Endodermal cell (in vitro differentiated cells): ENCODE measurements at regions not wholly inside any gene's neighbourhood (a gene's known extent, or its start where the extent isn't known, plus 50 kb on each side); places are given as distances from the start of the nearest gene placed in this dataset.

ENCODE experiments used
- DNase-seq: peaks from one replicate; pipeline ENCODE4 v3.0.0-alpha.2; 2017
- H3K27ac ChIP-seq: 2 replicates; pipeline ENCODE4 v1.5.1; 2013; ENCODE audit warnings: mild to moderate bottlenecking, low read depth, low read length, moderate library complexity
- H3K27me3 ChIP-seq: 2 replicates; pipeline ENCODE4 v1.6.1; 2013; ENCODE audit warnings: mild to moderate bottlenecking, low read length, moderate library complexity; ENCODE audit not compliant: insufficient read depth, control insufficient read depth, poor library complexity, severe bottlenecking
- H3K36me3 ChIP-seq: 2 replicates; pipeline ENCODE4 v1.7.0; 2013; ENCODE audit warnings: mild to moderate bottlenecking, low read length, moderate library complexity; ENCODE audit not compliant: control insufficient read depth, insufficient read depth
- H3K4me1 ChIP-seq: one replicate; pipeline ENCODE4 v1.7.0; 2013; ENCODE audit warnings: low read length; ENCODE audit not compliant: control insufficient read depth, insufficient read depth
- H3K4me3 ChIP-seq: 2 replicates; pipeline ENCODE4 v1.5.1; 2013; ENCODE audit warnings: mild to moderate bottlenecking, low read length, moderate library complexity
- H3K9ac ChIP-seq: 2 replicates; pipeline ENCODE4 v1.6.1; 2013; ENCODE audit warnings: mild to moderate bottlenecking, low read length, moderate library complexity; ENCODE audit not compliant: poor library complexity, severe bottlenecking; ENCODE audit errors: extremely low read depth
- H3K9me3 ChIP-seq: 2 replicates; pipeline ENCODE4 v1.6.1; 2013; ENCODE audit warnings: mild to moderate bottlenecking, low read length, moderate library complexity; ENCODE audit not compliant: control insufficient read depth
- H3K27ac Mint-ChIP-seq: 2 replicates; pipeline ENCODE4 v1.8.0; 2020; ENCODE audit warnings: mixed read lengths
- H3K27me3 Mint-ChIP-seq: 2 replicates; pipeline ENCODE4 v1.8.0; 2021; ENCODE audit warnings: mild to moderate bottlenecking, mixed read lengths; ENCODE audit not compliant: insufficient read depth
- H3K36me3 Mint-ChIP-seq: 2 replicates; pipeline ENCODE4 v1.8.0; 2020; ENCODE audit warnings: low read depth, mixed read lengths
- H3K4me1 Mint-ChIP-seq: 2 replicates; pipeline ENCODE4 v1.8.0; 2020; ENCODE audit warnings: mixed read lengths
- H3K4me3 Mint-ChIP-seq: 2 replicates; pipeline ENCODE4 v1.8.0; 2020; ENCODE audit warnings: mild to moderate bottlenecking, moderate library complexity, mixed read lengths
- H3K9me3 Mint-ChIP-seq: 2 replicates; pipeline ENCODE4 v1.8.0; 2020; ENCODE audit warnings: mild to moderate bottlenecking, mixed read lengths
- CTCF ChIP-seq: fragments of 200-600 bp; sonication (generic); conservative IDR thresholded peaks from 2 replicates; pipeline ENCODE4 v1.5.0; 2021; ENCODE audit warnings: antibody characterized with exemption, mild to moderate bottlenecking
- WGBS, 2 experiments: methylation state at CpG; one replicate each; pipeline versions ENCODE4 v1.1.5 to v1.1.7; 2013; ENCODE audit warnings: missing lambda C conversion rate in 2 of 2, mixed read lengths in 1 of 2; ENCODE audit not compliant: insufficient coverage in 1 of 2, insufficient read length in 1 of 2; 5-methylcytosine and 5-hydroxymethylcytosine counted together

- H3K4me1 ChIP-seq = no peaks in the 10 kb centered on the region
- Mint-ChIP-seq H3K27me3 (peaks cover 19% of the 10 kb centered on the region), H3K9me3 (peaks cover 5% of the 10 kb centered on the region), H3K4me3 (no peak overlapping the region), H3K36me3 (no peaks in the 10 kb centered on the region), H3K27ac (no peak overlapping the region), H3K4me1 (peaks cover 6% of the 10 kb centered on the region)
- H3K27ac ChIP-seq = no peak overlapping the region
- 92 to 96% methylated on average over 6 to 7 of the region's 7 CpGs for WGBS, 2 experiments
- H3K36me3 ChIP-seq = no peaks in the 10 kb centered on the region
- no peak overlapping the region for H3K4me3 ChIP-seq
- TF ChIP-seq CTCF = no peak
- no peaks in the 10 kb centered on the region for H3K27me3 ChIP-seq
- no peak for DNase-seq
- no peak overlapping the region for H3K9ac ChIP-seq
- H3K9me3 ChIP-seq = no peaks in the 10 kb centered on the region
These were observed 143.3 kb downstream of the DICER1 start for GRCh38 chr14:95014036-95014435.

GRCh38 chr14:95011445-95012006 is 145.8 kb downstream of the DICER1 start:
- no peak overlapping the region for H3K27ac ChIP-seq
- TF ChIP-seq CTCF = no peak

GRCh38 chr14:95008445-95009217 is 148.7 kb downstream of the DICER1 start:
- Histone ChIP-seq H3K36me3 (no peaks in the 10 kb centered on the region), H3K9ac (no peak overlapping the region), H3K9me3 (no peaks in the 10 kb centered on the region), H3K27ac (no peak overlapping the region), H3K4me3 (no peak overlapping the region), H3K27me3 (no peaks in the 10 kb centered on the region), H3K4me1 (no peaks in the 10 kb centered on the region)
- H3K27ac Mint-ChIP-seq = no peak overlapping the region
- no peak for DNase-seq
- peaks cover 6% of the 10 kb centered on the region for H3K4me1 Mint-ChIP-seq
- H3K9me3 Mint-ChIP-seq = no peaks in the 10 kb centered on the region
- no peak overlapping the region for H3K4me3 Mint-ChIP-seq
- TF ChIP-seq CTCF = no peak
- peaks cover 23% of the 10 kb centered on the region for H3K27me3 Mint-ChIP-seq
- 93 to 94% methylated on average over 13 to 15 of the region's 15 CpGs for WGBS, 2 experiments
- no peaks in the 10 kb centered on the region for H3K36me3 Mint-ChIP-seq

More at GRCh38 chr14:95011445-95012006, 145.8 kb downstream of the DICER1 start:
- Mint-ChIP-seq H3K4me1 (peaks cover 6% of the 10 kb centered on the region), H3K9me3 (peaks cover 5% of the 10 kb centered on the region), H3K4me3 (no peak overlapping the region), H3K27me3 (peaks cover 19% of the 10 kb centered on the region), H3K27ac (no peak overlapping the region), H3K36me3 (no peaks in the 10 kb centered on the region)
- H3K4me3 ChIP-seq = no peak overlapping the region
- no peaks in the 10 kb centered on the region for H3K27me3 ChIP-seq
- WGBS, 2 experiments = 74 to 80% methylated on average over 11 to 16 of the region's 16 CpGs
- DNase-seq = no peak
- H3K9me3 ChIP-seq = no peaks in the 10 kb centered on the region
- no peak overlapping the region for H3K9ac ChIP-seq
- H3K36me3 ChIP-seq = no peaks in the 10 kb centered on the region
- no peaks in the 10 kb centered on the region for H3K4me1 ChIP-seq
